ENCODE measurements at regions not wholly inside any gene's neighbourhood (a gene's known extent, or its start where the extent isn't known, plus 50 kb on each side); places are given as distances from the start of the nearest gene placed in this dataset.

- no peaks in the 10 kb centered on the region for H3K36me3 ChIP-seq (ENCODE audit: low read depth)
- H3K4me3 ChIP-seq, result no peak overlapping the region
- H3K9me3 ChIP-seq, result no peaks in the 10 kb centered on the region
- H3K4me1 ChIP-seq (ENCODE audit: low read depth), result no peaks in the 10 kb centered on the region
- no peak for ATAC-seq
- intact Hi-C loops (cut with DNase I, micrococcal nuclease), result no loop called here
- TF ChIP-seq, protein P1, sequence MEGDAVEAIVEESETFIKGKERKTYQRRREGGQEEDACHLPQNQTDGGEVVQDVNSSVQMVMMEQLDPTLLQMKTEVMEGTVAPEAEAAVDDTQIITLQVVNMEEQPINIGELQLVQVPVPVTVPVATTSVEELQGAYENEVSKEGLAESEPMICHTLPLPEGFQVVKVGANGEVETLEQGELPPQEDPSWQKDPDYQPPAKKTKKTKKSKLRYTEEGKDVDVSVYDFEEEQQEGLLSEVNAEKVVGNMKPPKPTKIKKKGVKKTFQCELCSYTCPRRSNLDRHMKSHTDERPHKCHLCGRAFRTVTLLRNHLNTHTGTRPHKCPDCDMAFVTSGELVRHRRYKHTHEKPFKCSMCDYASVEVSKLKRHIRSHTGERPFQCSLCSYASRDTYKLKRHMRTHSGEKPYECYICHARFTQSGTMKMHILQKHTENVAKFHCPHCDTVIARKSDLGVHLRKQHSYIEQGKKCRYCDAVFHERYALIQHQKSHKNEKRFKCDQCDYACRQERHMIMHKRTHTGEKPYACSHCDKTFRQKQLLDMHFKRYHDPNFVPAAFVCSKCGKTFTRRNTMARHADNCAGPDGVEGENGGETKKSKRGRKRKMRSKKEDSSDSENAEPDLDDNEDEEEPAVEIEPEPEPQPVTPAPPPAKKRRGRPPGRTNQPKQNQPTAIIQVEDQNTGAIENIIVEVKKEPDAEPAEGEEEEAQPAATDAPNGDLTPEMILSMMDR (IDR thresholded peaks at IDR 0.05), result no peak
- no peak for DNase-seq
Measured at GRCh38 chr12:58576081-58576480, 344.2 kb downstream of the LRIG3 start.

- intact Hi-C loops (cut with DNase I, micrococcal nuclease), result no loop called here
- DNase-seq (no peak), ATAC-seq (no peak)
Measured at GRCh38 chr12:58576916-58577315, 343.4 kb downstream of the LRIG3 start.

DNA sequence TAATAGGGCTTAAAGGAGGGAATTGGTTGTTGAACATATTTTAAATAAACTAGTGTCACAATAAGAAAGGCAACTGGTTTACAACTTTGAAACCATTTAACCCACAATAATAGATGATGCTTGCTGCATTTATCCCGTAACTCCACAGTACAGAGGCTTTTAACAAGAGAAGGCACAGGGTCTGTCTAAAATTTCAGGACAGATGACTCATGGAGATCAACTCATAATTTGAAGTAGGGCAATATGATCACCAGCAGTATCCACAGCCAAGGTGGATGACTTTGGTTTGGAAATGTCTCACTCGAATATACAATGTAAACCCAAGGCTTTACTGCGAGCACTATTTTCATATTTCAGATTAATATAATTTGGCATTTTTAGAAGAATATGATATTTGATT is 340.2 kb downstream of the LRIG3 start:
- Histone ChIP-seq H3K36me3 (ENCODE audit: low read depth) (no peaks in the 10 kb centered on the region), H3K4me3 (no peak overlapping the region), H3K4me1 (ENCODE audit: low read depth) (no peaks in the 10 kb centered on the region), H3K9me3 (no peaks in the 10 kb centered on the region)
- TF ChIP-seq, protein P1 (IDR thresholded peaks at IDR 0.05), result no peak
- DNase-seq, result no peak
- no peak for ATAC-seq
- intact Hi-C loops (cut with DNase I, micrococcal nuclease), result no loop called here

More at GRCh38 chr12:58576916-58577315, 343.4 kb downstream of the LRIG3 start:
- no peak overlapping the region for H3K4me3 ChIP-seq
- H3K4me1 ChIP-seq (ENCODE audit: low read depth), result no peaks in the 10 kb centered on the region
- H3K9me3 ChIP-seq, result no peaks in the 10 kb centered on the region
- TF ChIP-seq, protein P1 (IDR thresholded peaks at IDR 0.05), result no peak
- no peaks in the 10 kb centered on the region for H3K36me3 ChIP-seq (ENCODE audit: low read depth)

- no peaks in the 10 kb centered on the region for H3K9me3 ChIP-seq
- ATAC-seq (no peak), DNase-seq (no peak)
- TF ChIP-seq, protein P1 (IDR thresholded peaks at IDR 0.05), result no peak
- no peaks in the 10 kb centered on the region for H3K36me3 ChIP-seq (ENCODE audit: low read depth)
- H3K4me3 ChIP-seq, result no peak overlapping the region
- intact Hi-C loops (cut with DNase I, micrococcal nuclease), result no loop called here
- H3K4me1 ChIP-seq (ENCODE audit: low read depth), result no peaks in the 10 kb centered on the region
Measured at GRCh38 chr12:58583529-58583928, 336.8 kb downstream of the LRIG3 start.

DNA sequence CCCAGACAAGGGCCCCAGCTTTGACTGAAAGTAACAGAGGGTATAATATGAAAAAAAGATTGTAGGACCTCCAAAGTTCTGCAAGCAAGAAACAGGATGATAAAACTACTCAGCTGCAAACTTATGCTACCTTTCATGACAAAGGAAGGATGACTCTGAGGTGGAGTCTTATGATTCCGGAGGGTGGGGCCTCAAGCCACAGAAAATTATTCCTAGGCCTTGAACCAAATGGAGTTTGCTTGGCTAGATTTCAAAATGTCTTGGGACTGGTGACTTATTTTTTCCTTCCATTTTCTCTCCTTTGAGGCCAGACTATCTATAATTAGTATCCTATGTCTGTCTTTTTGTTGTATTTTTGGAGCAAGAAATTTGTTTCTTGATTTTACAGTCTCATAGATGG is 336.4 kb downstream of the LRIG3 start:
- ATAC-seq (no peak), DNase-seq (no peak)
- TF ChIP-seq, protein P1 (IDR thresholded peaks at IDR 0.05), result no peak
- Histone ChIP-seq H3K9me3 (no peaks in the 10 kb centered on the region), H3K36me3 (ENCODE audit: low read depth) (no peaks in the 10 kb centered on the region), H3K4me3 (no peak overlapping the region), H3K4me1 (ENCODE audit: low read depth) (no peaks in the 10 kb centered on the region)
- intact Hi-C loops (cut with DNase I, micrococcal nuclease), result no loop called here

DNA sequence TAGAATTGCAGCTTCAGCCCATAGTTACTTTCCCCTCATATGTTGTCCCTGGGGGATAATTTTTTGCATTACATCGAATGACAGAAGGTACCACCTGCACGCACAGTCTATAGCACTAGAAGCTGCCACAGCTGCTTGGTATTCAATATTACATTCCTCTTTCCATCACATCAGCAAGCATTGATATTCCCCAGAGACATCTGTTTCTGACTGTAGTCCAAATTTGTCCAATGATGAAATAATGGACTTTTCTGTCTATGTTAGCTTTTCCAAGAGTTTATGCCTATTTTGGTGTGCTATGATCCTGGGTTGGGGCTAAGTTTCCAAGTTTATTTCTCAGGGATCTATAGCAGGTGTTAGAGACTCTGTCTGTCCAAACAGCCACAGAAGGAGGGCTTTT is 335.4 kb downstream of the LRIG3 start:
- no peaks in the 10 kb centered on the region for H3K36me3 ChIP-seq (ENCODE audit: low read depth)
- TF ChIP-seq, protein P1 (IDR thresholded peaks at IDR 0.05), result no peak
- intact Hi-C loops (cut with DNase I, micrococcal nuclease), result no loop called here
- H3K9me3 ChIP-seq, result no peaks in the 10 kb centered on the region
- no peak for ATAC-seq
- no peak overlapping the region for H3K4me3 ChIP-seq
- H3K4me1 ChIP-seq (ENCODE audit: low read depth), result no peaks in the 10 kb centered on the region
- DNase-seq, result no peak
